GM23248 (cell line): ENCODE measurements at regions not wholly inside any gene's neighbourhood (a gene's known extent, or its start where the extent isn't known, plus 50 kb on each side); places are given as distances from the start of the nearest gene placed in this dataset.

Source experiments
- DNase-seq: peaks from one replicate; pipeline ENCODE4 v3.0.0-alpha.2; 2015
- H2AFZ ChIP-seq: fragments of 200-600 bp; sonication (generic); 2 replicates; pipeline ENCODE4 v1.6.1; 2016; ENCODE audit warnings: antibody characterized with exemption
- H3F3A ChIP-seq: fragments of 200-600 bp; sonication (generic); 2 replicates; pipeline ENCODE4 v1.6.1; 2016; ENCODE audit warnings: mild to moderate bottlenecking, antibody characterized with exemption, mixed run types; ENCODE audit not compliant: insufficient read depth
- H3K27ac ChIP-seq: fragments of 200-600 bp; sonication (generic); 2 replicates; pipeline ENCODE4 v1.5.1; 2016; ENCODE audit warnings: mild to moderate bottlenecking
- H3K27me3 ChIP-seq: fragments of 200-600 bp; sonication (generic); replicated peaks from 2 replicates; pipeline ENCODE4 v1.6.1; 2016; ENCODE audit warnings: mild to moderate bottlenecking; ENCODE audit not compliant: insufficient read depth
- H3K36me3 ChIP-seq: fragments of 200-600 bp; sonication (generic); 2 replicates; pipeline ENCODE4 v1.6.1; 2016; ENCODE audit warnings: low read depth, mild to moderate bottlenecking
- H3K4me1 ChIP-seq: fragments of 200-600 bp; sonication (generic); 2 replicates; pipeline ENCODE4 v1.6.1; 2016; ENCODE audit warnings: mild to moderate bottlenecking; ENCODE audit not compliant: insufficient read depth
- H3K4me2 ChIP-seq: fragments of 200-600 bp; sonication (generic); one replicate; pipeline ENCODE4 v1.6.1; 2016; ENCODE audit warnings: mild to moderate bottlenecking; ENCODE audit not compliant: unreplicated experiment
- H3K4me3 ChIP-seq: fragments of 200-600 bp; sonication (generic); 2 replicates; pipeline ENCODE4 v1.5.1; 2016; ENCODE audit warnings: mild to moderate bottlenecking
- H3K79me2 ChIP-seq: fragments of 200-600 bp; sonication (generic); 2 replicates; pipeline ENCODE4 v1.6.1; 2016; ENCODE audit warnings: mild to moderate bottlenecking; ENCODE audit not compliant: insufficient read depth
- H3K9ac ChIP-seq: fragments of 200-600 bp; sonication (generic); 2 replicates; pipeline ENCODE4 v1.6.1; 2016; ENCODE audit warnings: mild to moderate bottlenecking
- H3K9me2 ChIP-seq: fragments of 200-600 bp; sonication (generic); 2 replicates; pipeline ENCODE4 v1.6.1; 2016; ENCODE audit warnings: mixed run types, mild to moderate bottlenecking, moderate library complexity; ENCODE audit not compliant: insufficient read depth
- H3K9me3 ChIP-seq: fragments of 200-600 bp; sonication (generic); one replicate; pipeline ENCODE4 v1.6.1; 2017; ENCODE audit warnings: low read depth
- H4K20me1 ChIP-seq: fragments of 200-600 bp; sonication (generic); 2 replicates; pipeline ENCODE4 v1.6.0; 2016; ENCODE audit not compliant: insufficient read depth
- EZH2 ChIP-seq: fragments of 200-600 bp; sonication (generic); IDR thresholded peaks from 2 replicates; pipeline ENCODE4 v1.6.1; 2018; ENCODE audit warnings: antibody characterized with exemption, mild to moderate bottlenecking; ENCODE audit not compliant: insufficient read depth, poor library complexity, severe bottlenecking
- EZH2phosphoT487 ChIP-seq: fragments of 200-600 bp; sonication (generic); IDR thresholded peaks from 2 replicates; pipeline ENCODE4 v1.6.1; 2018; ENCODE audit warnings: antibody characterized with exemption, moderate library complexity, mild to moderate bottlenecking, low read depth; ENCODE audit not compliant: insufficient read depth
- WGBS, 2 experiments: methylation state at CpG; one replicate each; pipeline ENCODE4 v1.1.6; 2015 to 2017; ENCODE audit warnings: low lambda C conversion rate in 2 of 2, low coverage in 1 of 2; ENCODE audit errors: missing lambda C conversion rate in 2 of 2; 5-methylcytosine and 5-hydroxymethylcytosine counted together
- in situ Hi-C: fragments of 300-500 bp; cut with MboI; formaldehyde crosslinking; loops from 2 replicates; pipeline ENCODE4 v1.15.0; 2020

DNA sequence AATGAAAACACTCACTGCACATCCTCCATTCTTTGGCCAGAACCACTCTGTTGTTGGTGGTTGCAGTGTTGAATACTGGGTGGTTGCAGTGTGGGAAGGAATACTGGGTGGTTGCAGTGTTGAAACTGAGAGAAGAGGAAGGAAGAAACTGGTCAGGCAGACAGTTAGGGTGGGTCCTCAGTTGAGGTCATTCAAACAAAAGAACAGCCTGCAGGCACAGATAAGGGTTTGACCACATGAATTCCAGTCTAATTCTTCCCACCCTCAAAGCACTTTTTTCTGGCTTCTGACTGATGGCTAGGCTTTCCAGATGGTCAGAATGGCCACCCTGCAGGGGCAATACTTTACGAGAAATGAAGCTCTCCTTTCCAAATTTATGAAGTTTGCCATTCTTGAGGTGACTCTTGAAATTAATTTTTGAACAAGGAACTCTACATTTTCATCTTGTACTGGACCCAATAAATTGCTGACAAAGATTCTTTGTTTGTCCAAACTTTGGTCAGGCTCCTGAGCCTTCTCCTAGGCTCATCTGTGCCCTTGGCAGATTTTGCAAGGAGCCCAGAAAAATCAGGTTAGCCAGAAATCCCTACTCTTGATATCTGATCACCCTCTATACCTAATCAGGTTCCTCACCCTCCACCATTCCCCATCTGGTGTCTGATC is 596.6 kb upstream of the CDH5 start:
- WGBS, 2 experiments = 41 to 50% methylated on average over 1 of the region's 1 CpG
- no peaks in the 10 kb centered on the region for H3K9me3 ChIP-seq
- H3K9ac ChIP-seq = no peak overlapping the region
- DNase-seq = no peak
- TF ChIP-seq EZH2 (no peak), EZH2phosphoT487 (no peak)
- no peaks in the 10 kb centered on the region for H3F3A ChIP-seq
- H3K79me2 ChIP-seq = no peaks in the 10 kb centered on the region
- no peaks in the 10 kb centered on the region for H3K4me1 ChIP-seq
- no peaks in the 10 kb centered on the region for H3K9me2 ChIP-seq
- in situ Hi-C loops = no loop called here
- H3K36me3 ChIP-seq = no peaks in the 10 kb centered on the region
- no peak overlapping the region for H3K4me2 ChIP-seq
- H3K27me3 ChIP-seq = no peaks in the 10 kb centered on the region
- H2AFZ ChIP-seq = no peak overlapping the region
- no peak overlapping the region for H3K27ac ChIP-seq
- no peaks in the 10 kb centered on the region for H4K20me1 ChIP-seq
- H3K4me3 ChIP-seq = no peak overlapping the region

DNA sequence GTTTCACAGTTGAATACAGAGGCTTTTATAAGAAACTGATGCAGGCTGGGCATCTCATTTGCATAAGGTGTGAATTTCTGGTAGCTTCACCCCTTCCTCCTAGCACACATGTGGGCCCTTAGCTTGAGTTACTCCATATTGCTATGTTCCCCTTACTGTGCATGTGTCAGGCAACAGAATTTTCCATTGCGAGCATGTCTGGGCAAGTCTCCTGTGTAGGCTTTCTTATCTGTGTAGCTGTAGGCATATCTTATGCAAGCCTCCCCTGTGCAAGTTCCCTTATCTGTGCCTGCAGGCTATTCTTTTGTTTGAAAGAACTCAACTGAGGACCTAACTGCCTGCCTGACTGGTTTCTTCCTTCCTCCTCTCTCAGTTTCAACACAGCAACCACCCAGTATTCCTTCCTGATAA is 597.4 kb upstream of the CDH5 start:
- in situ Hi-C loops = no loop called here
- no peaks in the 10 kb centered on the region for H4K20me1 ChIP-seq
- no peaks in the 10 kb centered on the region for H3K4me1 ChIP-seq
- no peaks in the 10 kb centered on the region for H3K27me3 ChIP-seq
- H3K9ac ChIP-seq = no peak overlapping the region
- no peaks in the 10 kb centered on the region for H3K79me2 ChIP-seq
- no peak overlapping the region for H3K27ac ChIP-seq
- no peak overlapping the region for H3K4me3 ChIP-seq
- no peak overlapping the region for H3K4me2 ChIP-seq
- 71 to 86% methylated on average over 1 of the region's 1 CpG for WGBS, 2 experiments
- H2AFZ ChIP-seq = no peak overlapping the region
- no peak for DNase-seq
- TF ChIP-seq EZH2phosphoT487 = no peak
- no peak for TF ChIP-seq EZH2
- H3K9me2 ChIP-seq = no peaks in the 10 kb centered on the region
- H3F3A ChIP-seq = no peaks in the 10 kb centered on the region
- no peaks in the 10 kb centered on the region for H3K36me3 ChIP-seq
- no peaks in the 10 kb centered on the region for H3K9me3 ChIP-seq

DNA sequence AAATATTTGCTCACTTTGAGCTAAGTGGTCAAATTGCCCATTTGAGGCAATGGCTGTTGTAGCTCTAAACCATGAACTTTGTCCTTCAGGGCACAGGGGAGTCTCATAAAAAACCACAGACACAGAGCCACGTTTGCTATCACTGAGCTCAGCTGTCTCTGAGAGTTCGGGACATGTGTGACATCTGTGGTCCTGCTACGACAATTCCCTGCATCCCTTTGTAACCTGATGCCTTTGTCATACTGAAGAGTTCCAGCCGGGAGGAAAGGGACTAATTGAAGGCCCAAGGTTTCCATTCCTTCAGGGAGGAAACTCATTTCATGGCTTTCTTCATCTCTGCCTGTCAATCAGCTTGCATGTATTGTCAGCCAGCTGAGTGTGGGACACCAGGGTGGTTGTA is 599.4 kb upstream of the CDH5 start:
- Histone ChIP-seq H3K4me2 (no peak overlapping the region), H3K36me3 (no peaks in the 10 kb centered on the region), H3F3A (no peaks in the 10 kb centered on the region), H2AFZ (no peak overlapping the region), H3K27me3 (no peaks in the 10 kb centered on the region), H3K4me3 (no peak overlapping the region), H3K79me2 (no peaks in the 10 kb centered on the region), H3K9ac (no peak overlapping the region), H3K27ac (no peak overlapping the region), H3K4me1 (no peaks in the 10 kb centered on the region), H3K9me2 (no peaks in the 10 kb centered on the region), H4K20me1 (no peaks in the 10 kb centered on the region), H3K9me3 (no peaks in the 10 kb centered on the region)
- 67 to 73% methylated on average over 4 of the region's 4 CpGs for WGBS, 2 experiments
- no peak for DNase-seq
- in situ Hi-C loops = no loop called here
- TF ChIP-seq EZH2 (no peak), EZH2phosphoT487 (no peak)

DNA sequence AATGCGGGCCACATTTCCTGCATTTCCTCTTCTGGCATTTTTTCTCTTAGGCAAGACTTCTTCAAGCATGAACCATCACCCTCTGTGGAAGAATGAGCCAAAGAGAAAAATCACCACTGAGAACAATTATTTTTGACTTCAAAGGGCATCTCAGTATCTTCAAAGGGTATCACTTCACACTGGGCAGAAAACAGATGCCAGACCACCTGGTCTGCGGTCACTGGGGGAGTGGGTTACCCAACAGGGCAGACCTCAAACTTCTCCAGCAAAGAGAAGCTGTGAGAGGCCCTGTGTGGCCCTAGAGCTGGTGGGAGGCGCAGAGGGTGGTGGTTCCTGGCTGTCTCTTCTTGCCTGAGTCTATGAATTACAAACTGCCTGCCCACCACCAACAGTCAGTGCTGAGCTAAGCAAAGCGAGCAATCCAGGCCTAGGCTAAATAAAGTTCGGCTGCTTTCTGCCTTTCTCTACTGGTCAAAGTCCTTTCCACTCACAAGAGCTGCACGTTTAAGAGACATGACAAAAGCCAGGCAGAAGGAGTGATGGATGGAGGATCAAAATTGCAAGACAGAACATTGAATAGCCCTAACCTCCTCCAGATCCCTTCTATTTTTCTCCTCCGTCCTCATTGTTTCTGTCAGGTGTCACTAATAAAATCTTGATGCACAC is 602.7 kb upstream of the CDH5 start:
- no peak for TF ChIP-seq EZH2phosphoT487
- TF ChIP-seq EZH2 = no peak
- Histone ChIP-seq H3K4me2 (no peak overlapping the region), H3K9me2 (no peaks in the 10 kb centered on the region), H4K20me1 (no peaks in the 10 kb centered on the region), H3K9ac (no peak overlapping the region), H3F3A (no peaks in the 10 kb centered on the region), H3K4me1 (no peaks in the 10 kb centered on the region), H3K36me3 (no peaks in the 10 kb centered on the region), H3K4me3 (no peak overlapping the region), H3K27me3 (no peaks in the 10 kb centered on the region), H3K27ac (no peak overlapping the region), H3K9me3 (no peaks in the 10 kb centered on the region), H3K79me2 (no peaks in the 10 kb centered on the region), H2AFZ (no peak overlapping the region)
- in situ Hi-C loops = no loop called here
- no peak for DNase-seq
- WGBS, 2 experiments = 67 to 68% methylated on average over 7 of the region's 7 CpGs
